NCI-H187 treated with DMSO at 0.1 percent for 48 hours (cell line): ENCODE measurements at regions not wholly inside any gene's neighbourhood (a gene's known extent, or its start where the extent isn't known, plus 50 kb on each side); places are given as distances from the start of the nearest gene placed in this dataset.
"Not testable (repeated sequence)": the region's sequence is repeated elsewhere in the genome, so short reads cannot be mapped to it uniquely, and the experiment has no call there.

Source experiments
- DNase-seq: peaks from one replicate; lab custom pipeline; 2025; lab: John Stamatoyannopoulos, UW

- not testable (repeated sequence) for DNase-seq
These were observed 133.1 kb downstream of the CENPC start for GRCh38 chr4:67412153-67412712.

GRCh38 chr4:67403342-67403741, 142.0 kb downstream of the CENPC start:
- no peak for DNase-seq

GRCh38 chr4:67401902-67402301, 143.4 kb downstream of the CENPC start:
- DNase-seq = no peak

GRCh38 chr4:67397931-67398330, 147.4 kb downstream of the CENPC start:
- no peak for DNase-seq

GRCh38 chr4:67397031-67397430, 148.3 kb downstream of the CENPC start:
- no peak for DNase-seq

GRCh38 chr4:67396008-67396407, 149.3 kb downstream of the CENPC start:
- DNase-seq = no peak

GRCh38 chr4:67394879-67395278, 150.4 kb downstream of the CENPC start:
- DNase-seq = no peak

- peak; percentile 33 for DNase-seq
These were observed 151.5 kb downstream of the CENPC start for GRCh38 chr4:67393699-67394281.

GRCh38 chr4:67393007-67393406, 152.3 kb downstream of the CENPC start:
- no peak for DNase-seq

- not testable (repeated sequence) for DNase-seq
These were observed 163.9 kb downstream of the CENPC start for GRCh38 chr4:67381406-67381804.

GRCh38 chr4:67380702-67381405, 164.4 kb downstream of the CENPC start:
- DNase-seq = not testable (repeated sequence)

- no peak for DNase-seq
These were observed 165.1 kb downstream of the CENPC start for GRCh38 chr4:67380154-67380553.

- DNase-seq = no peak
These were observed 170.0 kb downstream of the CENPC start for GRCh38 chr4:67375291-67375690.

GRCh38 chr4:67371615-67372014, 173.7 kb downstream of the CENPC start:
- DNase-seq = no peak

- no peak for DNase-seq
These were observed 178.9 kb downstream of the CENPC start for GRCh38 chr4:67366311-67366861.

- no peak for DNase-seq
These were observed 179.6 kb downstream of the CENPC start for GRCh38 chr4:67365661-67366245.

- DNase-seq = no peak
These were observed 189.5 kb downstream of the CENPC start for GRCh38 chr4:67355806-67356205.

GRCh38 chr4:67346654-67347053, 198.6 kb downstream of the CENPC start:
- no peak for DNase-seq

GRCh38 chr4:67344594-67345380, 200.5 kb downstream of the CENPC start:
- DNase-seq = no peak

GRCh38 chr4:67343199-67343598, 202.1 kb downstream of the CENPC start:
- DNase-seq = no peak

GRCh38 chr4:67342291-67342690, 203.0 kb downstream of the CENPC start:
- DNase-seq = no peak

GRCh38 chr4:67333664-67334063, 211.6 kb downstream of the CENPC start:
- no peak for DNase-seq
